Activated CD8-positive, alpha-beta memory T cell treated with anti-CD3 and anti-CD28 coated beads, Interleukin-2, amount 50 U/mL, for 48 hours (primary cell): ENCODE measurements at regions not wholly inside any gene's neighbourhood (a gene's known extent, or its start where the extent isn't known, plus 50 kb on each side); places are given as distances from the start of the nearest gene placed in this dataset.
"Not testable (repeated sequence)": the region's sequence is repeated elsewhere in the genome, so short reads cannot be mapped to it uniquely, and the experiment has no call there.

Source experiments
- DNase-seq: peaks from one replicate; pipeline ENCODE4 v3.0.0-alpha.2; 2020

DNA sequence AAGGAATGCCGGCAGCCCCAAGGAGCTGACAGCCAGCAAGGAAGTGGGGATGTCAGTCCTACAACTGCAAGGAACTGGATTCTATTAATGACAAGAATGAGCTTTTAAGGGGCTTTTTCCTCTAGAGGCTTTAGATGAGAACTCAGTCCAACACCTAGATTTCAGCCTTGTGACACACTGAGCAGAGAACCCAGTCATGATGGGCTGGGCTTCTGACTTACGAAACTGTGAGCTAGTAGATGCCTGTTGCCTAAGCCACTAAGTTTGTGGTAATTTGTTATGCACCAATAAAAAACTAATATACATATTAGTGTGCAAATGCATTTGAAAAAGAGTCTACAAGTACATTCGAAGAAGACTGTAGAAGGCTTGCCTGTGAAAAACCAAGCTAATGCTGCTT lies 263.3 kb downstream of the SOX4 start:
- DNase-seq: no peak

GRCh38 chr6:21858076-21858475 lies 264.5 kb downstream of the SOX4 start:
- no peak for DNase-seq

DNA sequence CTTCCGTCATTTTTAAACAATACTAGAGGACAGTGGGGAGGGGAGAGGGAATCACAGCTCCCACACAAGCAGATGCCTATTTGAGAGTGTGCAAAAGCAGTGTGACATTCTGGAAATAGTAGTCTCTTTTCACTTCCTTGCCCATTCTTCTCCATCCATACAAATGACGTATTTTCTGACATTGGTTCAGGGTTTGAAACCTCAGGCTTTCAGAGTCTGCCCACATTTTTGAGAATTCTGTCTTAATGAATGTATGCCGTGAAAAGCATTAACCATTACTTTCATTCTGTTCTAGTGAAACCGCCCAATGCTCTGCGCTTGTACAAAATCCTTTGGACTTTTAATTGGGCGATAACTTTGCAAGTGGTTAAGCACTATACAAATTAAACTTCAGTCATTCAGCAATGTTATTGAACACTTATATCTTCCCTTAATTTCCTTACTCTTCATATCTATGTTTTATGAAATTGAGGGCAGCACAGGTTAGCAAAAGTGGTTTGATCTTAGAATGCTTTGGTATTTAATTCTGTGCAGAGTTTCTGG lies 265.7 kb downstream of the SOX4 start:
- no peak for DNase-seq

GRCh38 chr6:21861942-21862341 lies 268.4 kb downstream of the SOX4 start:
- no peak for DNase-seq

- DNase-seq: no peak
These were observed 270.7 kb downstream of the SOX4 start for GRCh38 chr6:21864206-21864605.

GRCh38 chr6:21868226-21868625 lies 274.7 kb downstream of the SOX4 start:
- DNase-seq: no peak

GRCh38 chr6:21869085-21869771 lies 275.7 kb downstream of the SOX4 start:
- DNase-seq: no peak

DNA sequence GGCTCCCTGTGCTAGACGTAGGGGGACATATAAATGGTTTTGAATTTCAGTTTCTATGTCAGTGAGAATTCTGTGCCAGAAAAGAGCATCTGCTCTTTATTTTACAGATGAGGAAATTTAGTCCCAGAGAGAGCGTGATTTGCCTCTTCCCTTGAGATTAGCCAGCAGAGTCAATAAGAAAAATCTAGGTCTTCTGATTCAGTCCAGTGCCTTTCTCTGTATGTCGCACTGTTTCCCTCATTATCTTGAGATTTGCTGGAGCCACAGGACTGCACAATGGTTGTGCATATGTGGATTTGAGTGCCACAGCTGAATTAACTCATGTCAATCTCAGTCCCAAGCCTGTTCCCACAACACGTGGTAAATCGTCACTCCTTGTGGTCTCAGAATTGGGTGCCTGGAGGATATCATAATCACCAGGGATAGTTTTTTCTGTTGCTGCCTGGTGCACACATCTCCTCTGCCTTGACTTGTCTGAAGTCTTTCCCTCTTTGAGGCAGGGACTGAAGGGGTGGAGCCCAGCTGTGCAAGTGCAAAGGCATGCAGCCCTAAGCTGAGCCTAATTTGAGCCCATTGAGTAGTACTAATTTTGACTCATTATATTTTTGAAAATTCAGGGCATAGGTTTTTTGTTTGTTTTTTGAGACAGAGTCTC lies 276.7 kb downstream of the SOX4 start:
- DNase-seq: no peak

DNA sequence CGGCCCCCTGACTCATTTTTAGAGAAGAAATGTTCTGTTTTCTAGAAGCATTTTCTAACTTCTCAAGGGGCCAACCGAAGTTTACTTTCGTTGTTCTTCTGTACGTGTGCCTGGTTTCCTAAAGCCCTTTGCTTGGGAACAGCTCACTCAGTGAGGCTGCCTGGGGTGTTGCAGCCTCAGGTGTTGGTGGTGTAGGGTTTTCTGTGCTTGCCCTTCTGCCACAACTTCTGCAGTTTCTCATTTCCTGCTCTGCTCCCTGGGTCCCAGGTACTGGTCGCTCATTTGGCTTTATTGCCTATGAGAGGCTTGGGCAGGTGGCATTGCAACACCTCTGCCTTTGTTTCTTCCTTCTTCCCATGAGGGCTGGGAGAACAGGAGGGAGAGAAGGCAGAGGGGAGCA lies 278.3 kb downstream of the SOX4 start:
- no peak for DNase-seq

GRCh38 chr6:21872749-21873148 lies 279.2 kb downstream of the SOX4 start:
- DNase-seq: no peak

DNA sequence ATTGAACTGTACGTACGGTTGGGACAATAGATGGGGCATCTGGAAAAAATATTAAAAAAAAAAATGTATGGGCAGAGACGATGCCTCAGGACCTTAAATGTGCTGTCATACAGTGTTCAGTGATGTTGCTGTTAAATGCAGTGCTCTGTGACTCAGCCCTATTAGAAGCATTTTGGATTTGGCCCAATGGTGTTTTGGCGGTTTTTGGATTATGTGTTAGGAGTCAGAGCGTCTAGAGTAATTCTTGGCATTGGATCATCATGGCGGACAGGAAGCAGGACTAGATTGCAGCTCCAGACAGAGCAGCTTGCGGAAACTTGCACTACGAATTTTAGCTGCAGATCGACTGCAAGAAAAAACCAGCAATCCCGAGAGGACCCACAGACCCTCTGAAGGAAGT lies 280.0 kb downstream of the SOX4 start:
- DNase-seq: no peak

DNA sequence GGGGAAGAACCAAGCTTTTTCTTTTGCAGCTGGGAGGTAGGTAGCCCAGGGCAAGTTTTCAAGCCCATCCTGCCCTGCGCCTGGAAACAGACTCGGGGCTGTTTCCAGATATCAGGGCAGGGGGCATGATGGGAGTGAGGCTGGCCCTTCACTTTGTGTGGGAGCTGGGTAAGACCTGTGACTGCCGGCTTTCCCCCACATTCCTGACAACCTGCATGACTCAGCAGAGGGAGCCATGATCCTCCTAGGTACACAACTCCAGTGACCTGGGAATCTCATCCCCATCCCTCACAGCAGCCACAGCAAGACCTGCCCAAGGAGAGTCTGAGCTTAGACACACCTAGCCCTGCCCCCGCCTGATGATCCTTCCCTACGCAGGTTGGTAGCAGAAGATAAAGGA lies 280.8 kb downstream of the SOX4 start:
- no peak for DNase-seq

DNA sequence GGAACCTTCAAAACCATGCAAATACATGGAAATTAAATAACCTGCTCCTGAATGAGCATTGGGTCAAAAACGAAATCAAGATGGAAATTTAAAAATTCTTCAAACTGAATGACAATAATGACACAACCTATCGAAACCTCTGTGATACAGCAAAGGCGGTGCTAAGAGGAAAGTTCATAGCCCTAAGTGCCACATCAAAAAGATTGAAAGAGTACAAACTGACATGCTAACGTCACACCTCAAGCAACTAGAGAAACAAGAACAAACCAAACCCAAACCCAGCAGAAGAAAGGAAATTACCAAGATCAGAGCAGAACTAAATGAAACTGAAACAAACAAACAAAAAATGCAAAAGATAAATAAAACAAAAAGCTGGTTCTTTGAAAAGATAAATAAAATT lies 283.5 kb downstream of the SOX4 start:
- DNase-seq: not testable (repeated sequence)

DNA sequence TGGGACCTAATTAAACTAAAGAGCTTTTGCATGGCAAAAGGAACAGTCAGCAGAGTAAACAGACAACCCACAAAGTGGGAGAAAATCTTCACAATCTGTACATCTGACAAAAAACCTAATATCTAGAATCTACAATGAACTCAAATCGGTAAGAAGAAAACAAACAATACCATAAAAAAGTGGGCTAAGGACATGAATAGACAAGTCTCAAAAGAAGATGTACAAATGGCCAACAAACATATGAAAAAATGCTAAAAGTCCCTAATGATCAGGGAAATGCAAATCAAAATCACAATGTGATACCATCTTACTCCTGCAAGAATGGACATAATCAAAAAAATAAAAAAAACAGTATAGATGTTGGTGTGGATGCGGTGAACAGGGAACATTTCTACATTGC lies 286.7 kb downstream of the SOX4 start:
- not testable (repeated sequence) for DNase-seq

DNA sequence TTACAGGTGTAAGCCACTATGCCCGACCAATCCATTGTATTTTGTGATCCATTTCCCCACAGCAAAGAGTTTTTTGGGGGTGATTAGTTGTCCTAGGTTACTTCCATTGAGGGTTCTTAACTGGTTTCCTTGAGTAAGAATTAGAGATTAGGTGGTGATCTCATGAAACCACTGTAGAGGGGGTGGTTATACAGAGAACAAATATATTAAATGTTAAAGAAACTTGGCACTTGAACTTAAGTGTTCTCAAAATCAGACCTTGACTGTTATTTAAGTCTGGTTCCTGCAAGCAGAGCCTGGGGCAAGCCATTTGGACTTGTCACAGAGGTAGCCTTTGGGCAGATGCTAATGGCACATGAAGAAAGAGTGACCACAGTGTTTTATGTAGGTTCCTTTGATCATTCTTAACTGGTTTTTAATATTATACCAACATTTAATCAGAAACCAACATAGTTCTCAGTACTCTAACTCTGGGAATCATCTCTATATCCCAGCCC lies 288.5 kb downstream of the SOX4 start:
- no peak for DNase-seq

DNA sequence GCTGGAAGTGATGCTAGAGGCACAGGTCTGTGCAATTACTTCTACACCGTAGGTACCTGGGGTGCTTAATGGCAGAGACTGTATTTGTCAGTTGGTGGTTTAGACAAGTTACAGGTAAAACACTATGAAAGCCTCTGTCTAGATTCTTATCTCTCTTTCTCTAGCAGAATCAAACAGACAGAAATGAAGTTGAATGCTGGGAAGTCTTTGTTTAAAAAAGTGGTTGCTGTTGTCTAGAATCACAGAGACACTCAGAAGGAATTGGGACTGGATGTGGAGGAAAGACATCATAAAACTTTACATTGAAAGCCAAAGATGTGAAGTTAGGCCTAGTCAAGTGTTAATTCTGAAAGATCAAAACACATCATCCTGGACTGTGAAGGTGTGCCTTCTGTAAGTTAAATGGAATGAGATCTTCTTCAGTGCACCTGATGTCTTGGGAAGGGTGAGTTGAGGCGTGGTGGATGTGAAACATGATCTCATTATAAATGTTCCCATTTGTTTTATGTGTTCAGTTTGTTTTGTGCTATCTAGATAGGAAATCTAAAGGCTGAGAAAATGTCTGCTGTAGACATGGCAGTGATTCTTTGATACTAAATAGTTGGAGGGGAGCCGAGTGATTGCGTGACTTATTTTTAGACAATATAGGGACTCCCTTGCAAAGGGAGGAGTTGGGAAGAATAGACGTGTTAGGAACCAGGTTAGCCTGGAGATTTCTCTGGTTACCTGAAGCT lies 290.2 kb downstream of the SOX4 start:
- no peak for DNase-seq

GRCh38 chr6:21885111-21885510 lies 291.6 kb downstream of the SOX4 start:
- no peak for DNase-seq

GRCh38 chr6:21885532-21886114 lies 292.1 kb downstream of the SOX4 start:
- DNase-seq: no peak

DNA sequence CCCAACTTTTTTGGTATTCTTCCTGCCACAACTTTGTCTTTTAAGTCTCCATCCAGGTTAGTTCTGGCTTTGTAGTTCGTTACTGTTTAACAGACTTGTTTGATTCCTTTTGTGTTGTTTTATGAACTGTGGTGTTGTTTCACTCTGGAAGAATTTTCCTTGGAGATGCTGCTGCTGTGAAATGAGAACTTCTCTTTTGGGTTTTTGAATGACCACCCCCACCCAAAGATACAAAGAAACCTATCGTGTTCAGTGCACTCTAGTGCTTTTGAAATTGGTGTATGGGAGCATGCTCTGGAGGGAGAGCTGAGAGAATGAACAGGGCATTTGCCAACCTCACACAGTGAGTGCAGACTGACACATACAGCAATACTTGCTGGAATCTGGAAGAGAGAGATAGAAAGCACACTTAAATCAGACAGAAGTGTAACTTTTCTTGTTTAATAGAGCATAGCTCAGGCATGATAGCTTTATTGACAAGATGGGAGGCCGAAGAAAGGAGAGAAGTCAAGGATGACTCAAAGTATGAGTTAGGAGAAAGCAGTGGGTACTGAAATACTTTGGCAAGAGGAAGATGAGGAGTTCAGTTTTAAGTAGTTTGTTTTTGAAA lies 293.1 kb downstream of the SOX4 start:
- DNase-seq: no peak

DNA sequence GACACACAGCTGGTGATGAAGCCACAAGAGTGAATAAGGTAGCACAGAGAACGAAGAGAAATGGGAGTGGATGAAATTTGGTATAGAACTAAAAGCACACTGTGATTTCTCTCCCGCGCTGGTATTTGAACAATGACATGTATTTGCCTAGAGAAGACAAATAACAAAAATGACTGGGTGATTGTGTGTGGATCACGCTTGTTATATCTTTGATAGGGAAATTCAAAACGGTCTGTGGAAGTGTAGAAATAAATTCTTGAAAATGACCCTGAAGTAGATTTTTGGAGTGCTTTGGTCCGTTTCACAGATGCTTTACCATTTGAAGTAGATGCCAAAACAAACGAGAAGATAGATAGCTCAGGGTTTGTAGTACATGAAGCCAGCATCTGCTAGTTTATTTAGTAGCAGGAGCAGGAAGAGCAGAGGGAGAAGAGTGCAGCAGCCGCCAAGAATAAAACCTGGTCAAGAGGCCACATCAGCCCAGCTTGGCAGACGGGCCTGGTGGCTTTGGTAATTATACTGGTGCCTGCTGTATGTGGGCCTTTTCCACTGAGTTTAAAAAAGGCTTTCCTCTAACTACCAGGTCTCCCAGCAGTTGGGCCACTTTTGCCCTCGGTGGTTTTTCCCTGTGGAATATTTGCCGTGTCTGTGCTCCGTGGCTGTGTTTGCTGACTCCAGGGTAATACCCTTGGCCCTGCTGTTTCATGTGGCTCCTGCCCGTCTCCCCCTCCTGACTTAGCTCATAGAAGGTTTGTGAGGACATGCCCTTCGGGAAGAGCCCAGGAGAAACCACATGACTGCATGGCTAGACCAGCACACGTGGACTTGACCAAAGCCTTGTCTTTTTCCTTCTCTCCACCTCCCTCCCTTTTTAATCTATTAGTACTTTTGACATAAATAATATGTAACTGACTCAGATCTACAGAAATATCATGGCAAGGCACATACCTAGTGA lies 294.0 kb downstream of the SOX4 start:
- DNase-seq: no peak

GRCh38 chr6:21891080-21891479 lies 297.5 kb downstream of the SOX4 start:
- no peak for DNase-seq

DNA sequence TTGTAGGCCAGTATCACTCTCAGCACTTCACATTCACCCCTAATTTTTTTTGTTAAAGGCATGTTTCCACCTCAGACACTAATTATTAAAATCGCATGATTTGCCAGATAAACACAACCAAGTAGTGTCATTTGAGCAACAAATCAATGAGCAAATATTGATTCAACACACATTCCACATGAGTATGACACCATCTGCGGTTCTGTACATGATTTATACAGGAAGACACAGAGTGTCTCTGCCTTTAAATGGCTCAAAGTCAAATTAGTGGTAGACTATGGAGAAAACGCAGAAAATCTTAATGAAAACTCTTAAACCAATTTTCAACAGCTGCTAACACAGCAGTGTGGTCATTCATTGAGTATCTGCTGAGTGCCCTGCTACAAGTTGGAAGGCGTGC lies 300.2 kb downstream of the SOX4 start:
- no peak for DNase-seq
